ENCODE measurements at regions not wholly inside any gene's neighbourhood (a gene's known extent, or its start where the extent isn't known, plus 50 kb on each side); places are given as distances from the start of the nearest gene placed in this dataset.

- WGBS, 2 donors (ENCODE audit: extremely low coverage in 2 of 2, insufficient read length in 2 of 2, insufficient replicate concordance in 1 of 2) = no CpG with 5 or more reads among the region's 2 CpGs
- no peak for DNase-seq (ENCODE audit: low spot score)
- H2BK12ac ChIP-seq (ENCODE audit: low read length) = no peak overlapping the region
- no peak overlapping the region for H3K4me3 ChIP-seq (ENCODE audit: low read length in 2 of 2)
- no peak overlapping the region for H3K14ac ChIP-seq (ENCODE audit: low read length)
- no peaks in the 10 kb centered on the region for H3K4me1 ChIP-seq (ENCODE audit: control insufficient read depth in 2 of 2, insufficient read depth in 1 of 2, low read depth in 1 of 2, low read length in 2 of 2)
- H2BK15ac ChIP-seq (ENCODE audit: low read length) = no peak overlapping the region
- no peak overlapping the region for H2AK5ac ChIP-seq (ENCODE audit: low read depth, low read length)
- no peak overlapping the region for H3K4ac ChIP-seq (ENCODE audit: low read length)
- no peak overlapping the region for H3K27ac ChIP-seq (replicated peaks; ENCODE audit: low read length)
- H4K8ac ChIP-seq (ENCODE audit: low read depth, low read length) = no peak overlapping the region
- no peaks in the 10 kb centered on the region for H3K27me3 ChIP-seq (ENCODE audit: control insufficient read depth in 3 of 3, insufficient read depth in 3 of 3, low read depth in 1 of 3, low read length in 3 of 3)
- no peaks in the 10 kb centered on the region for H3K36me3 ChIP-seq (replicated peaks in 1 of 2; ENCODE audit: control insufficient read depth in 2 of 2, insufficient read depth in 2 of 2, low read length in 2 of 2)
- no peaks in the 10 kb centered on the region for H3K9me3 ChIP-seq (replicated peaks in 1 of 2; ENCODE audit: control insufficient read depth in 2 of 2, insufficient read depth in 1 of 2, low read depth in 1 of 2, low read length in 2 of 2)
- no peak overlapping the region for H3K9ac ChIP-seq (ENCODE audit: low read depth, low read length, poor library complexity)
- no peak overlapping the region for H3K4me2 ChIP-seq (ENCODE audit: insufficient read depth, low read length, poor library complexity, severe bottlenecking)
- no peak overlapping the region for H2BK120ac ChIP-seq (ENCODE audit: low read depth, low read length)
- H3K18ac ChIP-seq (ENCODE audit: low read length) = no peak overlapping the region
- H3K23ac ChIP-seq (ENCODE audit: low read depth, low read length, poor library complexity) = no peak overlapping the region
- no peak overlapping the region for H4K91ac ChIP-seq (ENCODE audit: low read depth, low read length, poor library complexity)
- no peaks in the 10 kb centered on the region for H3K79me1 ChIP-seq (ENCODE audit: low read depth, low read length)
- H2AFZ ChIP-seq (ENCODE audit: low read length) = no peak overlapping the region
- H2BK5ac ChIP-seq (ENCODE audit: low read length) = no peak overlapping the region
These were observed 180.3 kb upstream of the MXRA5 start for GRCh38 chrX:3526731-3527130.

- H2AK5ac ChIP-seq (ENCODE audit: low read depth, low read length) = no peak overlapping the region
- no peak overlapping the region for H2BK120ac ChIP-seq (ENCODE audit: low read depth, low read length)
- H4K8ac ChIP-seq (ENCODE audit: low read depth, low read length) = no peak overlapping the region
- DNase-seq (ENCODE audit: low spot score) = no peak
- no peaks in the 10 kb centered on the region for H3K36me3 ChIP-seq (replicated peaks in 1 of 2; ENCODE audit: control insufficient read depth in 2 of 2, insufficient read depth in 2 of 2, low read length in 2 of 2)
- no peaks in the 10 kb centered on the region for H3K4me1 ChIP-seq (ENCODE audit: control insufficient read depth in 2 of 2, insufficient read depth in 1 of 2, low read depth in 1 of 2, low read length in 2 of 2)
- WGBS, 2 donors (ENCODE audit: extremely low coverage in 2 of 2, insufficient read length in 2 of 2, insufficient replicate concordance in 1 of 2) = no CpG with 5 or more reads among the region's 5 CpGs
- H2AFZ ChIP-seq (ENCODE audit: low read length) = no peak overlapping the region
- H3K23ac ChIP-seq (ENCODE audit: low read depth, low read length, poor library complexity) = no peak overlapping the region
- H3K14ac ChIP-seq (ENCODE audit: low read length) = no peak overlapping the region
- H2BK5ac ChIP-seq (ENCODE audit: low read length) = no peak overlapping the region
- no peak overlapping the region for H3K4me3 ChIP-seq (ENCODE audit: low read length in 2 of 2)
- no peaks in the 10 kb centered on the region for H3K9me3 ChIP-seq (replicated peaks in 1 of 2; ENCODE audit: control insufficient read depth in 2 of 2, insufficient read depth in 1 of 2, low read depth in 1 of 2, low read length in 2 of 2)
- H2BK15ac ChIP-seq (ENCODE audit: low read length) = no peak overlapping the region
- H2BK12ac ChIP-seq (ENCODE audit: low read length) = no peak overlapping the region
- no peak overlapping the region for H3K27ac ChIP-seq (replicated peaks; ENCODE audit: low read length)
- no peak overlapping the region for H3K18ac ChIP-seq (ENCODE audit: low read length)
- H3K79me1 ChIP-seq (ENCODE audit: low read depth, low read length) = no peaks in the 10 kb centered on the region
- H4K91ac ChIP-seq (ENCODE audit: low read depth, low read length, poor library complexity) = no peak overlapping the region
- no peak overlapping the region for H3K9ac ChIP-seq (ENCODE audit: low read depth, low read length, poor library complexity)
- no peak overlapping the region for H3K4me2 ChIP-seq (ENCODE audit: insufficient read depth, low read length, poor library complexity, severe bottlenecking)
- no peak overlapping the region for H3K4ac ChIP-seq (ENCODE audit: low read length)
- H3K27me3 ChIP-seq (ENCODE audit: control insufficient read depth in 3 of 3, insufficient read depth in 3 of 3, low read depth in 1 of 3, low read length in 3 of 3) = no peaks in the 10 kb centered on the region
These were observed 179.6 kb upstream of the MXRA5 start for GRCh38 chrX:3526071-3526470.

GRCh38 chrX:3522101-3522650 lies 175.7 kb upstream of the MXRA5 start:
- no peaks in the 10 kb centered on the region for H3K79me1 ChIP-seq (ENCODE audit: low read depth, low read length)
- H2BK120ac ChIP-seq (ENCODE audit: low read depth, low read length) = no peak overlapping the region
- H3K9me3 ChIP-seq (replicated peaks in 1 of 2; ENCODE audit: control insufficient read depth in 2 of 2, insufficient read depth in 1 of 2, low read depth in 1 of 2, low read length in 2 of 2) = no peaks in the 10 kb centered on the region
- no peak for DNase-seq (ENCODE audit: low spot score)
- no peak overlapping the region for H3K4me3 ChIP-seq (ENCODE audit: low read length in 2 of 2)
- H2BK5ac ChIP-seq (ENCODE audit: low read length) = no peak overlapping the region
- no peak overlapping the region for H3K9ac ChIP-seq (ENCODE audit: low read depth, low read length, poor library complexity)
- H2BK12ac ChIP-seq (ENCODE audit: low read length) = no peak overlapping the region
- H2AK5ac ChIP-seq (ENCODE audit: low read depth, low read length) = no peak overlapping the region
- H3K36me3 ChIP-seq (replicated peaks in 1 of 2; ENCODE audit: control insufficient read depth in 2 of 2, insufficient read depth in 2 of 2, low read length in 2 of 2) = no peaks in the 10 kb centered on the region
- no peaks in the 10 kb centered on the region for H3K27me3 ChIP-seq (ENCODE audit: control insufficient read depth in 3 of 3, insufficient read depth in 3 of 3, low read depth in 1 of 3, low read length in 3 of 3)
- H3K4me2 ChIP-seq (ENCODE audit: insufficient read depth, low read length, poor library complexity, severe bottlenecking) = no peak overlapping the region
- no peak overlapping the region for H3K18ac ChIP-seq (ENCODE audit: low read length)
- WGBS, 2 donors (ENCODE audit: extremely low coverage in 2 of 2, insufficient read length in 2 of 2, insufficient replicate concordance in 1 of 2) = no CpG with 5 or more reads among the region's 4 CpGs
- no peak overlapping the region for H2BK15ac ChIP-seq (ENCODE audit: low read length)
- H3K23ac ChIP-seq (ENCODE audit: low read depth, low read length, poor library complexity) = no peak overlapping the region
- no peak overlapping the region for H3K14ac ChIP-seq (ENCODE audit: low read length)
- no peaks in the 10 kb centered on the region for H3K4me1 ChIP-seq (ENCODE audit: control insufficient read depth in 2 of 2, insufficient read depth in 1 of 2, low read depth in 1 of 2, low read length in 2 of 2)
- H4K8ac ChIP-seq (ENCODE audit: low read depth, low read length) = no peak overlapping the region
- H2AFZ ChIP-seq (ENCODE audit: low read length) = no peak overlapping the region
- no peak overlapping the region for H3K4ac ChIP-seq (ENCODE audit: low read length)
- H4K91ac ChIP-seq (ENCODE audit: low read depth, low read length, poor library complexity) = no peak overlapping the region
- H3K27ac ChIP-seq (replicated peaks; ENCODE audit: low read length) = no peak overlapping the region

GRCh38 chrX:3521396-3521795 lies 174.9 kb upstream of the MXRA5 start:
- H2AFZ ChIP-seq (ENCODE audit: low read length) = no peak overlapping the region
- no peak overlapping the region for H3K9ac ChIP-seq (ENCODE audit: low read depth, low read length, poor library complexity)
- H4K8ac ChIP-seq (ENCODE audit: low read depth, low read length) = no peak overlapping the region
- H2BK120ac ChIP-seq (ENCODE audit: low read depth, low read length) = no peak overlapping the region
- no peaks in the 10 kb centered on the region for H3K36me3 ChIP-seq (replicated peaks in 1 of 2; ENCODE audit: control insufficient read depth in 2 of 2, insufficient read depth in 2 of 2, low read length in 2 of 2)
- no CpG with 5 or more reads among the region's 3 CpGs for WGBS, 2 donors (ENCODE audit: extremely low coverage in 2 of 2, insufficient read length in 2 of 2, insufficient replicate concordance in 1 of 2)
- H3K9me3 ChIP-seq (replicated peaks in 1 of 2; ENCODE audit: control insufficient read depth in 2 of 2, insufficient read depth in 1 of 2, low read depth in 1 of 2, low read length in 2 of 2) = no peaks in the 10 kb centered on the region
- H4K91ac ChIP-seq (ENCODE audit: low read depth, low read length, poor library complexity) = no peak overlapping the region
- no peak overlapping the region for H2BK15ac ChIP-seq (ENCODE audit: low read length)
- H3K79me1 ChIP-seq (ENCODE audit: low read depth, low read length) = no peaks in the 10 kb centered on the region
- no peak overlapping the region for H2BK12ac ChIP-seq (ENCODE audit: low read length)
- H3K4me2 ChIP-seq (ENCODE audit: insufficient read depth, low read length, poor library complexity, severe bottlenecking) = no peak overlapping the region
- H2AK5ac ChIP-seq (ENCODE audit: low read depth, low read length) = no peak overlapping the region
- H3K4me3 ChIP-seq (ENCODE audit: low read length in 2 of 2) = no peak overlapping the region
- no peaks in the 10 kb centered on the region for H3K4me1 ChIP-seq (ENCODE audit: control insufficient read depth in 2 of 2, insufficient read depth in 1 of 2, low read depth in 1 of 2, low read length in 2 of 2)
- no peak overlapping the region for H3K4ac ChIP-seq (ENCODE audit: low read length)
- H2BK5ac ChIP-seq (ENCODE audit: low read length) = no peak overlapping the region
- no peak overlapping the region for H3K23ac ChIP-seq (ENCODE audit: low read depth, low read length, poor library complexity)
- no peaks in the 10 kb centered on the region for H3K27me3 ChIP-seq (ENCODE audit: control insufficient read depth in 3 of 3, insufficient read depth in 3 of 3, low read depth in 1 of 3, low read length in 3 of 3)
- no peak overlapping the region for H3K18ac ChIP-seq (ENCODE audit: low read length)
- no peak overlapping the region for H3K14ac ChIP-seq (ENCODE audit: low read length)
- DNase-seq (ENCODE audit: low spot score) = no peak
- H3K27ac ChIP-seq (replicated peaks; ENCODE audit: low read length) = no peak overlapping the region
